HG02610 (cell line): ENCODE measurements at regions not wholly inside any gene's neighbourhood (a gene's known extent, or its start where the extent isn't known, plus 50 kb on each side); places are given as distances from the start of the nearest gene placed in this dataset.

Source experiments
- ATAC-seq: cut with Tn5 transposase; IDR thresholded peaks from one replicate; pipeline ENCODE4 v1.9.1; 2021; ENCODE audit warnings: mild to moderate bottlenecking, moderate library complexity; ENCODE audit not compliant: unreplicated experiment

DNA sequence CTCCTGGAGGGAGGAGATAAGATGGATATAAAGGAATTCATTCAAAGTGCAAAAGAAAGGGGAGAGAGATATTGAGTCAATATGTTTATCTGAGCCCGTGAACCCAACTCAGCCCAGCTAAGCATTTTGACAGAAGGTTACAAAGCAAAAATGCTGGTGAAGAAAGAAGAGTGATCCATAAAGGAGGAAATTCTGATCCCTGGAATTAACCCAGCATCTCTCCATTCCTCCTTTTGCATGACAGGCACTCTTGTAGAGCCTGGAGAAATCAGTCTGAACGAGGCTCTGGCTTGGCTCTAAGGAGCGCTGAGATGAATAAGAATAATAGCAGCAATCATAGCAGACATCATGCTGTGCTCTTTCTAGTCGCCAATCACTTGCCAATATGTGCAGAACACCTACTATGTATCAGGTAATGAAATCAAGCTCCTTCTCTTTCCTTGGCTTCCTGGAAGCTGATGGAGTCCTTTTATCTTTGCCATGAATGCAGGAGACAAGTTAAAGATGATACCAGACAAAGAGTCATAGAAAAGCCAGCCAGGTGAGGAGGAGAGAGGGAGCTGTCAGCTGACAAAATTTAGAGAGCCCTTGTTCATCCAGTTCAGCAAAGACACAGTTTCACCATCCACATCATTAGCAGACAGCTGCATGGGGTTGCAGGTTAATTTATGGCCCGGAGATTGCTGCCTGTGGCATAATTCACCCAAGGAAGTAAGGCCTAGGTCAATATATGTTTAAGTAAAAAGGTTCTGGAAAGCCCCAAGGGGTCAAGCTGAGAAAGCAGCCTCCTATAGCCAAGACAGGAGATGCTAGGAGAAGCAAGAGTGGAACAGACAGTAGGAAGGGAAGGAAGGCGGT lies 476.5 kb upstream of the TBX3 start:
- no peak for ATAC-seq

DNA sequence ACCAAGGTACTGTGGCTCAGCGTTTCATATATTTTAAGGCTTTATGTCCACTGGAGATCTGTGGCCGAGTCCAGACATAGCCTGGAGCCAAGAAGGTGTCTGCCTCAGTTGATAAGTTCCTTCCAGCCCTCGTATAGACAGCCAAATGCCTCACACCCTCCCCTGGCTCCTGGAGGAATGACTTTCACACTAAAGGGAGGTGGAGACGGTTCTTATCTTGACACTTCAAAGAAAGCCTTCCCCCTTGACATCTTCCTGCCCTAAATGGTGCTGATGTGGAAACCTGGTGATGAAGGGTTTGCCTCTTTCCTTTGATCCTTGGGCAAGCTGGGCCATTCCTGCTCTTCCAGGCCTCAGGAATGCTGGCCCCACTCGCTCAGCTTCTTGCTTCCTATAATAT lies 474.8 kb upstream of the TBX3 start:
- ATAC-seq: no peak

DNA sequence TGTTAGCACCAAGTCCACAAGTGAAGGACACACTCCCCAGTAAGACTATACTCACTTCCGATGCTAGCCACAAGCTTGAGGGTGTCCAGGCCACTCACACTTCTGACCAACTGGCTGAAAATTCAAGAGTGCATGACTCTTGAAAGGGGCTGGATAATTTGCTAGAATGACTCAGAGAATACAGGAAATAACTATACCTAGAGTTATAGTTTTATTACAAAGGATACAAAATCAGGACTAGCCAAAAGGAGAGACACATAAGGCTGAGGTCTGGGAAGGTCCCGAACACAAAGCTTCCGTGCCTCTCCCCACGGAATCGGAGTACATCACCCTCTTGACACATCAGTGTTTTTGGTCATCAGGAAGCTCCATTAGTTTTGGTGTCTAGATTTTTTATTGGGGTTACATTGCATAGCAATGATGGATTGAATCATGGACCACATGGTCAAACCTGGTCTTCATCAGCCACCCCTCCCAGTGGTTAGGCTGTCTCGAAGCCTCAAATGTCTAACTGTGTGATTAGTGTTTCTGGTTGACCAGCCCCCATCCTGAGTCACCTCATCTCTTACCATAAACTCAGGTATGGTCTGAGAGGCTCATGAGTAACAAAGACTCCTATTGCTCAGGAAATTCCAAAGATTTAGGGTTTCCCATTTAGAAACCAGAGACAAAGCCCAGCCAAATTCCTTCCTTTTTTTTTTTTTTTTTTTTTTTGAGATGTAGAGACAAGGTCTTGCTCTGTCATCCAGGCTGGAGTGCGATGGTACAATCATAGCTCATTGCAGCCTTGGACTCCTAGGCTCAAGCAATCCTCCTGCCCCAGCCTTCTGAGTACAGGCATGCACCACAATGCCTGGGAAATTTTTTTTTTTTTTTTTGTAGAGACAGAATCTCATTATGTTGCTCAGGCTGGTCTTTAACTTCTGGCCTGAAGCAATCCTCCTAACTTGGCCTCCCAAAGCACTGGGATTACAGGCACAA lies 472.0 kb upstream of the TBX3 start:
- ATAC-seq: no peak

DNA sequence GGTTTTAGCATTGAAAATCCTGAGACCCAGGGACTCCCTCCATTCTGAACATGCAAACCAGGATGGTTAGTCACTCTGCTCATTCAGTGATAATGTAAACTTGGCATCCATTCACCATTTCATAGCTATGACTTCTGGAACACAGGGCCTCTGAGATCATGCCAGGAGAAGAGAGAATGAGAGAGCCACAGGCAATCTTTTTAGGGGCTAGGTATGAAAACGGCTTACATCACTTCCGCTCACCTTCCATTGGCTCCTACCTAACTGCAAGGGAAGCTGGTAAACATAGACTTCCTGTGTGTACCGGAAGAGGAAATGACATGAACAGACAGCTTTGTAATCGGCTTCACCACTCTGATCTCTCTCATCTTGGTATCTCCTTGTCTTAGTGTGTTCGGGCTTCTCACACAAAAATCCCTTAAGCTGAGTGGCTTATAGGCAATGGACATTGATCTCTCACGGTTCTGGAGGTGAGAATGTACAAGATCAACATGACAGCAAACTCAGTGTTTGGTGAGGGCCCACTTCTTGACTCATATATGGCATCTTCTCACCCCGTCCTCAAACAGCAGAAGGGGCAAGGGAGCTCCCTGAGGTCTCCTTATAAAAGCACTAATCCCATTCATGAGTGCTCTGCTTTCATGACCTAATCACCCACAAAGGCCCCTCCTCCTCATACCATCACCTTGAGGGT lies 465.9 kb upstream of the TBX3 start:
- no peak for ATAC-seq

DNA sequence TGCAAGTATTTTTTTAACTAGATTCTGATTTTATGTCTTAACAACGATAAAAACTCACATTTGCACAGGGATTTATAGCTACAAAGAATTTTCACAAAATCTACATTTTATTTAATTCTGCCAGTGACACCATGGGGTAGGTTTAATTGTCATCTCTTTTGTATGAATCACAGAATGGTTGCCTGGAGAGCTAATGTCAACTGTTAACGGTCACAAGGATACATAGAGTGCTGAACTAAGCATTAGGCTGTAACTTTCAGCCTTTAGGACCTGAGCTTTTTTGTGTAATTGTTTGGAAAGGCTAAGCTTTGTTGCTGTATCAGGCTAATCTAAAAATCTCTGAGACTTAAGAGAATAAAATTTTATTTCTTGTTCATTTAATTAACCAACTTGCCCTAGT lies 465.3 kb upstream of the TBX3 start:
- no peak for ATAC-seq

DNA sequence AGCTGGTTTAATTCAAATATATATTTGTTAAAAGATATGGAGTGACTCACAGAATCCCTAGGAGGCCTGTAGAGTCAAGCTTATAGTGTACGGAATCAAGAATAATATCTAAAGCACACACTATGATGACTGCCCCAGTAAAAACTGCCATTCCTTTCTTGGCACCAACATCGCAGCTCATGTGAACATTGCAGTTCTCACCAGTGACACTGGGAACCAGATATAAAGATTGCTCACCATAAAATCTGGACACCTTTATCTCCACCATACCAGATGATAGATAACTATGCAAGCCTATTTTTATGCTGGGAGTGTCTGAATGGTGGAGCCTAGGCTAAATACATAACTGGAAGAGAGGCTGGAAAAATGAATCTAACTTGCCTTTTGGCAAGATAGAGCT lies 463.9 kb upstream of the TBX3 start:
- no peak for ATAC-seq

DNA sequence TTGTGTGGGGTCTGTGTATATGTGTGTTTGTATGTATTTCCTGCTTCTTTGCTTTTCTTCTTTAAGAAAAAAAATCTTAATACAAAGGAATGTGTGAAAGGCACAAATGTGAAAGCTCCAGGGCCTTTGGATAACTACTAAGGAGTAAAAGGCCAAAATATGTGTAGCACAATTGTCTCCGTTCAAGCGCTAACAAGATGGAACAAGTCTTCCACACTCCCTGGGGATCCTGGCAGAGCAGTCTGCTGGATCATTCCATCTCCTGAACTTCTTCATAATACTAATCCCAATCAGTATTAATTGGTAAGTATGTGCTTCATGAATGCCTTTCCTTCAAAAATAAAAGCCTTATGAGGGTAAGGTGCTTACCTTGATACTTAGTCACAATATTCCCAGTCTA lies 462.5 kb upstream of the TBX3 start:
- no peak for ATAC-seq

DNA sequence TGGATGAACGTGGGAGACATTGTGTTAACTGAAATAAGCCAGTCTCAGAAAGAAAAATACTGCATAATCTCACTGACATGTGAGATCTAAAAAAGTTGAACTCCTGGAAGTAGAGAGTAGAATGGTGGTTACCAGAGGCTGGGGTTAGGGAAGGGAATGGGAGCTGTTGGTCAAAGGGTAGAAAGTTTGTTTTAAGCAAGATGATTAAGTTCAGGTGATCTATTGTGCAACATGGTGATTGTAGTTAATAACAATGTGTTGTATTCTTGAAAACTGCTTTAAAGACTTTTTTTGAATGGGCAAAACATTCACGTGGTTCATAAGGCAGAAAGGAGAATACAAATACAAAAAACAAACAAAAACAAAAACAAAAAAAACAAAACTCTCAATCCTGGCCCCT lies 460.4 kb upstream of the TBX3 start:
- ATAC-seq: no peak

DNA sequence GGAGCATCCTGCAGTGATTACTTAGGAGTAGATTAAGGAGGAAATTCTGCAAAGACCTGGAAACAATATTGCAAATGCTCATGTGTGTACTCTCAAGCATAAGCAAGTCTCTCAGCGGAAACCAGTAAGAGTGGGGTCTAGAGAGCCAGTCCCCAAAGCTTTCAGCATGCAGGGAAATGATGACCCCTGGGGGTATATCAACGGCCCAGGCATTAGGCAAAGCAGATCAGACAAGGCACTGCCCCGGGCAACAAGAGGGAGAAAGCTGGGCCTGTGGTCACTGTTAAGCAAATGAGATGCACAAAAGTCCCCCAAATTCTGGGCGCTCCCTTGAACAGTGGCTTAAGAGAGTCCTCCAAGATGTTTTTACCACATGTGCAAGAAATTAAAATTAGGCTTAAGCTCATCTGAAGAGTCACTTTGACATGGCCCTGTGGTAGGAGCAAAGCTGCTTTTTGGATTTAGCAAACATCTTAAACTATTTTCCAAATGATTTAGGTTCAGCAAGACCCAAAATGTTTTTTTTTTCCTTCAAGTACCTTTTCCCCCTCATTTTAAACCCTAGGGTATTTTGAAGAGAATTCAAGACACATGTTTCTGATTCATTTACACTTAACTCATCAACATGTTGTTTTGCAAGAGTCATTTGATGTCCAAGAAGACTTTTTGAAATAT lies 457.1 kb upstream of the TBX3 start:
- ATAC-seq: no peak

DNA sequence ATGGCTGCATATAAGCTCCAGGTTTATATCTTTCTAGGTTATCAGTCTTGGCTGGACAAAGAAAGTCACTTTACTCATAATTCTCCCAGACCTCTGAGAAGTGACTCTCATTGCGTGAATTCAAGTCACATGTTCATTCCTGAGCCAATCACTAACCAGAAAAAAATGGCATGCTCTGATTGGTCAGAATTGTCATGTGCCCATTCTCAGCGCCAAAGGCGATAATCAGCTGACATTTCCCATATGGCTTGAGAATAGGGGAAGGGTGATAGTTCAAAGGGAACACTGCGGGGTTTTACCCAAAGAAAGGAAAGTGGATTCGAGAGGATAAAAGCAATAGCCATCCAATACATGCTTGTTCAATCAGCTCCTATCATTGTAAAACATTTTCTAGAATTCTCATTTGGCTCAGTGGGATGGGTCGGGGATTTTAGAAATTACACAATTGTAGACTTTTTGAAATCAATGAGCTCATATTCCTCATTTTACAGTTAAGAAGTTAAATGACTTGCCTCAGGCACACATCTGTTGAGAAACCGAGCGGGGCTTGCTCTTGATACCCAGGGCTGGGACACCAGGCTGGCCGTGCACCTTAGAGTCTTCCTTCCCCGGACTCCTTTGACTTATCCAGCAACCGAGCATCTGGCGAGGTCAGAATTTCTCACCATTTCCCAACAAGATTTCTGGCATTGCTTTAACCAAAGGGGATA lies 454.0 kb upstream of the TBX3 start:
- ATAC-seq: no peak

DNA sequence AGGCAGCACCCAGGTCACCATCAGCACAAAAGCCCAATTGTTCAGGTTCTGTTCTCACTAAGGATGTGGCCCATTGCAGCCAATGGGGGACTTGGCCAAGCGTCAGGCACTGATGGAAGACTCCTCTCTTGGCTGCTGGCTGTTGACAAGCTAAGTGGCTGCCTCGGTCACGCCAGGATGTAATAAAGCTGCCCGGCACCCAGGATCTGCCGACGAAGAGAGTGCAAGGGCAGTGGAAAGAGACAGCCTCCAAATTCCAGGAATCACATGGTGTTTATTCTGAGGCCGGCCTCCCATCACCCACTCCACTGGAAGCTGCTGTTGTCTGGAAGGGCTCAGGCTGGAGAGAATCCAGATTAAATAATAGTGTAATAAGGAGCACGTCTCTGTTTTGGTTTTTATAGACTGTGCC lies 451.8 kb upstream of the TBX3 start:
- no peak for ATAC-seq

DNA sequence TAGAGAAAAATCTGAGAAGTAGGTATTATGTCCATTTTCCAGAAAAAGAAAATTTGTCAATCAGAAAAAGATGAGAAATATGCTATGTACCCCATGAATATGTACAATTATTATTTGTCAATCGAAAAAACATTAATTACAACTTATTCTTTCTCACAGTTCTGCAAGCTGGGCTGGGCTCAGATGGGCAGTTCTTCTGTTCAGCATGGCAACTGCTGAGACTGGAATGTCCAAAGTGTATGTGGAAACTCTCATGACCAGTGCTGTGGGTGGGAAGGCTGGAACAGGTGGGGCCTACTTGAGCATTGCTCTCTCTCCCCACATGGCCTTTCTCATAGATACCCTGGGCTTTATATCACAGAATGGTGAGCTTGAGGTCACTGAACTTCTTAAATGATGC lies 450.3 kb upstream of the TBX3 start:
- ATAC-seq: no peak

DNA sequence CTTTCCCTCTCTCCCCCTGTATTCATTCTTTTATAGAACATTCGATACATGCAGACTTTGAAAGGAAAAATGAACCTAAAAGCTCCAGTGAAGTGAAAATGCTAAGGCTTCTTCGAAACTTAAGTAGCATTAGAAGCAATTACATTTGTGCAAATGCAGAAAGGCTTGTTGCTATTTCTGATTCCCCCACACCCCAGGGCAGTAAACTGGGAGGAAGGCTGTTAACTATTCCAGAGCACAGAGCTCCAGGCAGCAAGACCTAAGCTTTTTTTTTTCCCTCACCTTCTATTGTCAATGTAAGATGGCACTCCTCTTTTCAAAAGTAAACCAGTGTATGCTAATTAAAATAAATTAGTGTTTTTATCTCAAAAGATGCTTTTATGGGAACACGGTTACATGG lies 448.9 kb upstream of the TBX3 start:
- no peak for ATAC-seq

DNA sequence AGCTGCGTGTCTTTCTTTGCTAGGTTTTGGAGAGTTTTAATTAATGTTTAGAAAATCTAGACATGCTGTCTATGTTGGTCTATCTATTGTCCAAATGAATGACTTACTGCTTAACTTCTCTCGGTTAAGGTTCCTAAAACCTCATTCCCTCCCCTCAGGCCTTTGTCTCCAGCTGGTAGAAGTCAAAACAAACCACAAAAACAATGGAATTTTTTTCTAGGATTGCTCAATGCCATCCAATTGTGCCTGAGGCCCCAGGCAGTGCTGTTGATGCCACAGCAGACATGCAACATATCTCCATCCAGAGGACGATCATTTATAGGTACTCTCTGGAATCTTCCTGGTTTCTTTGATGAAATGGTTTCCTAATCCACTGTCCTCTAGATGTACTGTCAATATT lies 448.2 kb upstream of the TBX3 start:
- ATAC-seq: no peak

DNA sequence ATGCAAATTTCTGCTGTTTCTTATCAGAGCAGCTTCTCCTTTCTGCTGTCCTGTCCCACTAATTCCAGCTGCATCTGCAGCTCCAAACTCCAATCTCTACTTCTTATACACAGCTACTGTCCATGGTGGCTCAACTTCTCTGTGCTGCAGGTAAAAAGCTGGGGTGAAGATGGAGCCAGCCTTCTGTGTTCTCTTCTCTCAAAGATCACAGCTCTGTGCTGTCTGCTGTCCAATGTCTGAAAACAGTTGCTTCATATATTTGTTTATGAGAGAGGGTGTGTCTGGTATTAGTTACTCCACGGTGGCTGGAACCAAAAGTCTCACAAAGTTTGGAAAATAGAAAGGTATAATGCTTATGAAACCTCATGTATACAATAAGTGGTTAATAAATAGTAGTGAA lies 445.8 kb upstream of the TBX3 start:
- ATAC-seq: no peak

DNA sequence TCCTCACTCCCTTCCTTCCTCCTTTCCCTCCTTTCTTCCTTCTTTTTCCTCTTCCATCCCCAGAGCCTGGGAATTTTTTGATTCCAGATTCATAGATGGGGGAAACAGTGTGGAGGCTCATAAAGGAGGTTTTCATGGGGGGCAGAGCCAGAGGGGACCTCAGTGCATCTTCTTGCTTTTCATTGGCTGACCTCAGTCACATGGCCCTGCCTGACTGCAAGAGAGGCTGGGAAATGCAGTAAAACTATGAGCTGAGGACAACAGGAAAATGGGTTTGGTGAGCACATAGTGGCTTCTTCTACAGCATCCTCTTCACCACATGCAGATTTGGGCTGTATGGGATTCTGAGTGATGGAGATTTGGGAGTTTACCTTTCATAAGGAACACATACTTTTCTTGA lies 437.1 kb upstream of the TBX3 start:
- ATAC-seq: no peak

DNA sequence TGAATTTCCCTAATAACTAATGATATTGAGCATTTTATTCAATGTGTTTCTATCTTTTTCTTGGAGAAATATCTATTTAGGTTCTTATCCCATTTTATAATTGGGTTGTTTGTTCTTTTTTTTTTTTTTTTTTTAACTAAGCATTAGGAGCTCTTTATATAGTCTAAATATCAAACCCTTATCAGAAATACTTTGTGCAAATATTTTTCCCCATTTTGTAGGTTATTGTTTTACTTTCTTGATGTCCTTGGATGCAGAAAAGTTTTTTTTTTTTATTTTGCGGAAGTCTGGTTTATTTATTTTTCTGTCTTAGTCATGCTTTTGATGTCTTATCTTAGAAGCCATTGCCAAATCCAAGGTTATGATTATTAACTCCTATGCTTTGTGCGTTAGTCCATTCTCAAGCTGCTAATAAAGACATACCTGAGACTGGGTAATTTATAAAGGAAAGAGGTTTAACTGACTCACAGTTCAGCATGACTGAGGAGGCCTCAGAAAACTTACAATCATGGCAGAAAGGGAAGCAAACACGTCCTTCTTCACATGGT lies 434.3 kb upstream of the TBX3 start:
- ATAC-seq: no peak

DNA sequence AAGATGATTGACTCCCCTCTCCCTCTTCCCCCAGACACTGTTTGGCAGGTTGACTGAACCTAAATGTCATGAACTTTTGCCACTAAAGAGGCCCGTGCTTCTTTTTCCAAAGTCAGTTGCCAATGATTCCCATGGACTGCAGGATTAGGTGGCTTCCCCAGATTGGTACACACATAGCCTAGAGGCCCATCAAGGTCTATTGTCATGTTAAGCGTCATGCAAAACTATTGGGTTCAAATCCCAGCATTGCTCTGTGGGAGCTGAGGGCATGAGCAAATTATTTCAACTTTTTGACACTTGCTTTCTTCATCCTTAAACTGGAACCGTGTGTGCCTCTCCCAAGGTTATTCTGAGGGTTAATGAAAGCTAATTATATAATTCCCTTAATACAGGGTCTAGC lies 430.2 kb upstream of the TBX3 start:
- ATAC-seq: no peak

DNA sequence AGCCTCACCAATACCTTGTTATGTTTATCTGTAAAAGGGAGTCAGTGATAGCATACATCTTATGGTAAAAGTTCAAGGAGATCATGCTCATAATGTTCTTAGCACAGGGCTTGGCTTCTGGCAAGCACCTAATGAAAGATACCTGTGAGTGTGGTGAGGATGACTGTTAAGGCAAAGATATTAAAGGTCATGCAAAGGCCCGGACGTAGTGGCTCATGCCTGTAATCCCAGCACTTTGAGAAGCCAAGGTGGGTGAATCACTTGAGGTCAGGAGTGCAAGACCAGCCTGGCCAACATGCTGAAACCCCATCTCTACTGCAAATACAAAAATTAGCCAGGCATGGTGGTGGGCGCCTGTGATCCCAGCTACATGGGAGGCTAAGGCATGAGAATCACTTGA lies 425.9 kb upstream of the TBX3 start:
- ATAC-seq: no peak
